Neural crest cell (in vitro differentiated cells): ENCODE measurements at regions not wholly inside any gene's neighbourhood (a gene's known extent, or its start where the extent isn't known, plus 50 kb on each side); places are given as distances from the start of the nearest gene placed in this dataset.

Source experiments
- DNase-seq: peaks from one replicate; pipeline ENCODE4 v3.0.0; 2021; ENCODE audit warnings: low read depth, mixed read lengths, low spot score
- H3K27ac Mint-ChIP-seq: one replicate; pipeline ENCODE4 v1.8.0; 2021; ENCODE audit warnings: mild to moderate bottlenecking, mixed read lengths; ENCODE audit not compliant: unreplicated experiment
- H3K27me3 Mint-ChIP-seq: 2 replicates; pipeline ENCODE4 v1.8.0; 2021; ENCODE audit warnings: low read depth, mild to moderate bottlenecking, mixed read lengths
- H3K36me3 Mint-ChIP-seq: 2 replicates; pipeline ENCODE4 v1.8.0; 2021; ENCODE audit warnings: low read depth, mild to moderate bottlenecking, mixed read lengths
- H3K4me1 Mint-ChIP-seq: 2 replicates; pipeline ENCODE4 v1.8.0; 2021; ENCODE audit warnings: mixed read lengths
- H3K4me3 Mint-ChIP-seq: one replicate; pipeline ENCODE4 v1.8.0; 2021; ENCODE audit warnings: mild to moderate bottlenecking, mixed read lengths
- H3K9me3 Mint-ChIP-seq: 2 replicates; pipeline ENCODE4 v1.8.0; 2021; ENCODE audit warnings: mixed read lengths
- CTCF ChIP-seq: fragments of 200-600 bp; sonication (generic); conservative IDR thresholded peaks from 2 replicates; pipeline ENCODE4 v1.5.0; 2021; ENCODE audit warnings: antibody characterized with exemption, mild to moderate bottlenecking

GRCh38 chr3:27824312-27825200 lies 102.4 kb upstream of the EOMES start:
- H3K27ac Mint-ChIP-seq = no peak overlapping the region
- H3K4me3 Mint-ChIP-seq = peak overlapping the region; percentile 21
- peaks cover 14% of the 10 kb centered on the region for H3K4me1 Mint-ChIP-seq
- H3K9me3 Mint-ChIP-seq = peaks cover 2% of the 10 kb centered on the region
- DNase-seq = no peak
- no peaks in the 10 kb centered on the region for H3K27me3 Mint-ChIP-seq
- H3K36me3 Mint-ChIP-seq = peaks cover 16% of the 10 kb centered on the region
- no peak for TF ChIP-seq CTCF

- DNase-seq = no peak
- Mint-ChIP-seq H3K9me3 (peaks cover 2% of the 10 kb centered on the region), H3K4me3 (no peak overlapping the region), H3K36me3 (peaks cover 25% of the 10 kb centered on the region), H3K27me3 (no peaks in the 10 kb centered on the region), H3K4me1 (peaks cover 14% of the 10 kb centered on the region), H3K27ac (no peak overlapping the region)
- TF ChIP-seq CTCF = no peak
These were observed 104.3 kb upstream of the EOMES start for GRCh38 chr3:27826448-27826847.

GRCh38 chr3:27827041-27827440 lies 104.9 kb upstream of the EOMES start:
- Mint-ChIP-seq H3K4me3 (no peak overlapping the region), H3K4me1 (peaks cover 10% of the 10 kb centered on the region), H3K27ac (no peak overlapping the region), H3K36me3 (peaks cover 22% of the 10 kb centered on the region), H3K27me3 (no peaks in the 10 kb centered on the region), H3K9me3 (peaks cover 2% of the 10 kb centered on the region)
- no peak for DNase-seq
- TF ChIP-seq CTCF = no peak

- Mint-ChIP-seq H3K9me3 (peaks cover 2% of the 10 kb centered on the region), H3K36me3 (peaks cover 6% of the 10 kb centered on the region), H3K27ac (no peak overlapping the region), H3K4me1 (no peaks in the 10 kb centered on the region), H3K27me3 (no peaks in the 10 kb centered on the region), H3K4me3 (no peak overlapping the region)
- TF ChIP-seq CTCF = no peak
- DNase-seq = no peak
These were observed 118.9 kb upstream of the EOMES start for GRCh38 chr3:27840807-27841594.

GRCh38 chr3:27844052-27844675 lies 122.0 kb upstream of the EOMES start:
- Mint-ChIP-seq H3K9me3 (no peaks in the 10 kb centered on the region), H3K27me3 (no peaks in the 10 kb centered on the region), H3K4me3 (no peak overlapping the region), H3K4me1 (no peaks in the 10 kb centered on the region), H3K27ac (no peak overlapping the region), H3K36me3 (peaks cover 3% of the 10 kb centered on the region)
- no peak for DNase-seq
- TF ChIP-seq CTCF = no peak
